Upper lobe of left lung (tissue), 6 donors: ENCODE measurements at regions not wholly inside any gene's neighbourhood (a gene's known extent, or its start where the extent isn't known, plus 50 kb on each side); places are given as distances from the start of the nearest gene placed in this dataset.
"Not testable (repeated sequence)": the region's sequence is repeated elsewhere in the genome, so short reads cannot be mapped to it uniquely, and the experiment has no call there.

Experiments used
- ATAC-seq, 2 donors: fragments of 200-7000 bp; cut with Tn5 transposase; one replicate each; pipeline ENCODE4 v1.9.1; 2022; ENCODE audit warnings: mild to moderate bottlenecking in 2 of 2, moderate library complexity in 2 of 2; ENCODE audit not compliant: low FRiP score in 2 of 2
- DNase-seq, 2 donors: peaks; one replicate each; pipeline ENCODE4 v3.0.0-alpha.2; 2019 to 2020
- H3K27ac ChIP-seq, 4 donors: fragments of 200-600 bp; sonication (generic); one replicate each; pipeline ENCODE4 v1.5.1; 2016 to 2019
- H3K27me3 ChIP-seq, 4 donors: fragments of 200-600 bp; sonication (generic); one replicate each; pipeline ENCODE4 v1.5.1; 2017 to 2019
- H3K36me3 ChIP-seq, 4 donors: fragments of 200-600 bp; sonication (generic); one replicate each; pipeline ENCODE4 v1.5.1; 2016 to 2019
- H3K4me1 ChIP-seq, 4 donors: fragments of 200-600 bp; sonication (generic); one replicate each; pipeline ENCODE4 v1.5.1; 2018 to 2019
- H3K4me3 ChIP-seq, 4 donors: fragments of 200-600 bp; sonication (generic); one replicate each; pipeline ENCODE4 v1.5.1; 2017 to 2019; ENCODE audit warnings: mild to moderate bottlenecking in 2 of 4, moderate library complexity in 1 of 4
- H3K9me3 ChIP-seq, 4 donors: fragments of 200-600 bp; sonication (generic); one replicate each; pipeline ENCODE4 v1.5.1; 2018 to 2019
- CTCF ChIP-seq, 6 experiments: fragments of 450-650 bp in 4 of 6; fragments of 200-600 bp in 2 of 6; sonication (generic) in 2 of 6; IDR thresholded peaks; one replicate each; pipeline ENCODE4 v1.5.1; 2016 to 2019; ENCODE audit warnings: antibody characterized with exemption in 6 of 6
- EP300 ChIP-seq, 4 donors: sonication (generic); formaldehyde crosslinking; IDR thresholded peaks; one replicate each; pipeline ENCODE4 v1.5.1; 2017; ENCODE audit warnings: antibody characterized with exemption in 4 of 4, control low read depth in 2 of 4
- POLR2A ChIP-seq, 4 donors: fragments of 450-650 bp; IDR thresholded peaks; one replicate each; pipeline ENCODE4 v1.5.1; 2016 to 2017; ENCODE audit warnings: antibody characterized with exemption in 4 of 4, mild to moderate bottlenecking in 2 of 4
- POLR2AphosphoS5 ChIP-seq, 2 donors: sonication (generic); formaldehyde crosslinking; IDR thresholded peaks; one replicate each; pipeline ENCODE4 v1.5.1; 2017; ENCODE audit warnings: antibody characterized with exemption in 2 of 2
- WGBS, 2 donors: methylation state at CpG; one replicate each; pipeline ENCODE4 v1.1.5; 2017 to 2018; 5-methylcytosine and 5-hydroxymethylcytosine counted together
- donor health status: DM: no; HTN: no; CAD: no; lungs with moderate emphysema.
- donor health status: DM: no; HTN: yes; CAD: no; lungs with severe emphysema.

- TF ChIP-seq EP300 (IDR thresholded peaks at IDR 0.05) (no peak), CTCF (IDR thresholded peaks at IDR 0.05) (no peak), POLR2A (IDR thresholded peaks at IDR 0.05) (no peak), POLR2AphosphoS5 (IDR thresholded peaks at IDR 0.05) (no peak)
- WGBS, 2 donors = 93 to 96% methylated on average over 3 of the region's 3 CpGs
- no peaks in the 10 kb centered on the region for H3K4me1 ChIP-seq
- ATAC-seq = no peak
- no peak for DNase-seq
- no peaks in the 10 kb centered on the region for H3K27me3 ChIP-seq
- no peak overlapping the region for H3K4me3 ChIP-seq
- H3K36me3 ChIP-seq = no peaks in the 10 kb centered on the region
- H3K9me3 ChIP-seq = no peaks in the 10 kb centered on the region
- no peak overlapping the region for H3K27ac ChIP-seq
Measured at GRCh38 chr10:7108141-7108540, 302.7 kb downstream of the SFMBT2 start.

- Histone ChIP-seq H3K4me3 (no peak overlapping the region), H3K36me3 (no peaks in the 10 kb centered on the region), H3K9me3 (no peaks in the 10 kb centered on the region), H3K27me3 (no peaks in the 10 kb centered on the region), H3K4me1 (no peaks in the 10 kb centered on the region), H3K27ac (no peak overlapping the region)
- 83 to 98% methylated on average over 5 of the region's 5 CpGs for WGBS, 2 donors
- TF ChIP-seq POLR2AphosphoS5 (IDR thresholded peaks at IDR 0.05) = no peak
- TF ChIP-seq EP300 (IDR thresholded peaks at IDR 0.05) = no peak
- TF ChIP-seq CTCF (IDR thresholded peaks at IDR 0.05) = no peak
- no peak for TF ChIP-seq POLR2A (IDR thresholded peaks at IDR 0.05)
- DNase-seq = no peak
- no peak for ATAC-seq
Measured at GRCh38 chr10:7107285-7107684, 303.5 kb downstream of the SFMBT2 start.

GRCh38 chr10:7104379-7104778, 306.5 kb downstream of the SFMBT2 start:
- H3K27me3 ChIP-seq, H3K27ac ChIP-seq, H3K4me3 ChIP-seq, H3K36me3 ChIP-seq, H3K9me3 ChIP-seq, DNase-seq, H3K4me1 ChIP-seq, ATAC-seq: not testable (repeated sequence)
- WGBS, 2 donors = 87 to 96% methylated on average over 1 of the region's 1 CpG

- Histone ChIP-seq H3K9me3 (no peaks in the 10 kb centered on the region), H3K4me3 (no peak overlapping the region), H3K27me3 (no peaks in the 10 kb centered on the region), H3K27ac (no peak overlapping the region), H3K36me3 (no peaks in the 10 kb centered on the region), H3K4me1 (no peaks in the 10 kb centered on the region)
- 79 to 86% methylated on average over 7 of the region's 7 CpGs for WGBS, 2 donors
- no peak for ATAC-seq
- DNase-seq = no peak
- TF ChIP-seq EP300 (IDR thresholded peaks at IDR 0.05) = no peak
- no peak for TF ChIP-seq POLR2A (IDR thresholded peaks at IDR 0.05)
- no peak for TF ChIP-seq POLR2AphosphoS5 (IDR thresholded peaks at IDR 0.05)
- no peak for TF ChIP-seq CTCF (IDR thresholded peaks at IDR 0.05)
Measured at GRCh38 chr10:7102557-7103349, 308.1 kb downstream of the SFMBT2 start.

GRCh38 chr10:7102084-7102483, 308.8 kb downstream of the SFMBT2 start:
- no peak for TF ChIP-seq EP300 (IDR thresholded peaks at IDR 0.05)
- peak in 1 of 2 donors; percentile 27 for TF ChIP-seq POLR2AphosphoS5 (IDR thresholded peaks at IDR 0.05)
- TF ChIP-seq CTCF (IDR thresholded peaks at IDR 0.05) = no peak
- no peak for TF ChIP-seq POLR2A (IDR thresholded peaks at IDR 0.05)
- DNase-seq (no peak), ATAC-seq (peak; percentile 43 to 56)

More at GRCh38 chr10:7102084-7102483, 308.8 kb downstream of the SFMBT2 start:
- no peaks in the 10 kb centered on the region for H3K9me3 ChIP-seq
- H3K36me3 ChIP-seq = no peaks in the 10 kb centered on the region
- 37 to 41% methylated on average over 1 of the region's 1 CpG for WGBS, 2 donors
- no peak overlapping the region for H3K27ac ChIP-seq
- no peaks in the 10 kb centered on the region for H3K4me1 ChIP-seq
- no peak overlapping the region for H3K4me3 ChIP-seq
- no peaks in the 10 kb centered on the region for H3K27me3 ChIP-seq
